ENCODE measurements at regions not wholly inside any gene's neighbourhood (a gene's known extent, or its start where the extent isn't known, plus 50 kb on each side); places are given as distances from the start of the nearest gene placed in this dataset.

GRCh38 chr13:103134271-103134670 lies 68.1 kb upstream of the SLC10A2 start:
- TF ChIP-seq POLR2A (IDR thresholded peaks at IDR 0.05; ENCODE audit: borderline replicate concordance, extremely low read depth, insufficient read depth, insufficient read length) = no peak
- no peak for TF ChIP-seq POLR2AphosphoS5 (IDR thresholded peaks at IDR 0.05; ENCODE audit: low read depth, low read length)
- TF ChIP-seq CTCF (IDR thresholded peaks at IDR 0.05 in 2 of 3, conservative IDR thresholded peaks at IDR 0.05 in 1 of 3; ENCODE audit: borderline replicate concordance in 1 of 3, insufficient read depth in 1 of 3, low read depth in 2 of 3, low read length in 2 of 3) = no peak
- TF ChIP-seq EZH2 (IDR thresholded peaks at IDR 0.05) = no peak
- no peak for TF ChIP-seq CEBPB (IDR thresholded peaks at IDR 0.05; ENCODE audit: low read depth)

Data from HCT116 (cell line).